ENCODE measurements at regions not wholly inside any gene's neighbourhood (a gene's known extent, or its start where the extent isn't known, plus 50 kb on each side); places are given as distances from the start of the nearest gene placed in this dataset.

DNA sequence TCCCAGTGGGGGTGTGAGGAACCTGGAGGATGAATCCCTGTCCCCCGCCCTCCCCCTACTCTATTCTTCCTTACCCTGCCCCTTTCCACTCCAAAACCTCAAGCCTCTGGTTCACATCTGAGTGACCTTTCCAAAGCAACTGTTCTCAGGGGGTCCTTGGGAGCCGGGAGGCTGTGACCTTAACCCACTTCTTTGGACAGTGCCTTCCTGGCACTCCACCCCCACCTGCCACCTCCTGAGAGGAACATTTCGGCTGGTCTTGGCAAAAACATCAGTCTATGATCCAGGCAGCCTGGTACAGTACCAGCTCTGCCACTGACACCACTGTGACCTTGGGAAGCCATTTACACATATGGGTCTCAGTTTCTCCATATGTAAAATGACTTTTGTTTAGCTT lies 121.7 kb downstream of the MRPL14 start:
- Histone ChIP-seq H3K27ac (ENCODE audit: low read depth in 2 of 2, low read length in 1 of 2) (no peak overlapping the region; a peak in 1 of 4 replicates), H3K4me3 (ENCODE audit: low read depth in 2 of 2, low read length in 1 of 2) (no peak overlapping the region), H3K4me1 (ENCODE audit: control insufficient read depth in 1 of 2, insufficient read depth in 2 of 2, low read depth in 1 of 2, low read length in 1 of 2) (peaks cover 18 to 48% of the 10 kb centered on the region in 2 experiments; a peak in 3 of 4 replicates), H3K9ac (no peak overlapping the region), H3K36me3 (replicated peaks in 1 of 2; ENCODE audit: control insufficient read depth in 1 of 2, insufficient read depth in 2 of 2, low read length in 1 of 2) (no peaks in the 10 kb centered on the region), H3K4me2 (no peak overlapping the region), H2AFZ (ENCODE audit: low read depth) (no peak overlapping the region), H3K79me2 (ENCODE audit: insufficient read depth) (no peaks in the 10 kb centered on the region), H3K9me2 (no peaks in the 10 kb centered on the region), H3F3A (replicated peaks; ENCODE audit: insufficient read depth) (peaks cover 5% of the 10 kb centered on the region), H4K20me1 (ENCODE audit: insufficient read depth) (no peaks in the 10 kb centered on the region), H3K9me3 (no peaks in the 10 kb centered on the region), H3K27me3 (ENCODE audit: insufficient read depth) (no peaks in the 10 kb centered on the region)
- 80% methylated on average over 3 of the region's 3 CpGs for WGBS (ENCODE audit: low lambda C conversion rate)
- ChIA-PET CTCF (interaction anchor here (0.7 to 4.4 kb wide), 23 partner anchors 9 to 236 kb away, joined by 3 to 27 read pairs (median 5); partner anchors contain the start of gene VEGFA), POLR2A (no interaction called here)
- TF ChIP-seq RXRA (IDR thresholded peaks at IDR 0.05; ENCODE audit: borderline replicate concordance, low read depth) (no peak), GABPA (IDR thresholded peaks at IDR 0.05; ENCODE audit: low read depth) (no peak), MEF2A (IDR thresholded peaks at IDR 0.05; ENCODE audit: borderline replicate concordance, low read depth) (no peak), EZH2phosphoT487 (IDR thresholded peaks at IDR 0.05; ENCODE audit: borderline replicate concordance, low read depth) (no peak), TAF1 (IDR thresholded peaks at IDR 0.05; ENCODE audit: borderline replicate concordance, low read depth, low read length) (no peak), YY1 (IDR thresholded peaks at IDR 0.05; ENCODE audit: low read depth) (no peak), RAD21 (IDR thresholded peaks at IDR 0.05; ENCODE audit: low read length) (no peak), FOXM1 (IDR thresholded peaks at IDR 0.05; ENCODE audit: low read depth) (no peak), SMC3 (IDR thresholded peaks at IDR 0.05; ENCODE audit: low read depth, low read length) (no peak), FOXJ3 (CRISPR knock-in tag; IDR thresholded peaks at IDR 0.05) (no peak), EP300 (IDR thresholded peaks at IDR 0.05; ENCODE audit: borderline replicate concordance in 1 of 2, low read depth in 1 of 2, low read length in 1 of 2) (no peak), POLR2AphosphoS5 (IDR thresholded peaks at IDR 0.05; ENCODE audit: low read depth, low read length) (no peak), JUND (IDR thresholded peaks at IDR 0.05) (no peak), FOSL2 (IDR thresholded peaks at IDR 0.05; ENCODE audit: borderline replicate concordance, low read depth) (no peak), CHD2 (IDR thresholded peaks at IDR 0.05; ENCODE audit: low read length, partially characterized antibody) (no peak)
- TF ChIP-seq, protein P1, sequence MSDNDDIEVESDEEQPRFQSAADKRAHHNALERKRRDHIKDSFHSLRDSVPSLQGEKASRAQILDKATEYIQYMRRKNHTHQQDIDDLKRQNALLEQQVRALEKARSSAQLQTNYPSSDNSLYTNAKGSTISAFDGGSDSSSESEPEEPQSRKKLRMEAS (IDR thresholded peaks at IDR 0.05; ENCODE audit: low read depth) = no peak
- TF ChIP-seq, protein P2, sequence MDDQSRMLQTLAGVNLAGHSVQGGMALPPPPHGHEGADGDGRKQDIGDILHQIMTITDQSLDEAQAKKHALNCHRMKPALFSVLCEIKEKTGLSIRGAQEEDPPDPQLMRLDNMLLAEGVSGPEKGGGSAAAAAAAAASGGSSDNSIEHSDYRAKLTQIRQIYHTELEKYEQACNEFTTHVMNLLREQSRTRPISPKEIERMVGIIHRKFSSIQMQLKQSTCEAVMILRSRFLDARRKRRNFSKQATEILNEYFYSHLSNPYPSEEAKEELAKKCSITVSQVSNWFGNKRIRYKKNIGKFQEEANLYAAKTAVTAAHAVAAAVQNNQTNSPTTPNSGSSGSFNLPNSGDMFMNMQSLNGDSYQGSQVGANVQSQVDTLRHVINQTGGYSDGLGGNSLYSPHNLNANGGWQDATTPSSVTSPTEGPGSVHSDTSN (IDR thresholded peaks at IDR 0.05) = no peak
- TF ChIP-seq, protein P3, sequence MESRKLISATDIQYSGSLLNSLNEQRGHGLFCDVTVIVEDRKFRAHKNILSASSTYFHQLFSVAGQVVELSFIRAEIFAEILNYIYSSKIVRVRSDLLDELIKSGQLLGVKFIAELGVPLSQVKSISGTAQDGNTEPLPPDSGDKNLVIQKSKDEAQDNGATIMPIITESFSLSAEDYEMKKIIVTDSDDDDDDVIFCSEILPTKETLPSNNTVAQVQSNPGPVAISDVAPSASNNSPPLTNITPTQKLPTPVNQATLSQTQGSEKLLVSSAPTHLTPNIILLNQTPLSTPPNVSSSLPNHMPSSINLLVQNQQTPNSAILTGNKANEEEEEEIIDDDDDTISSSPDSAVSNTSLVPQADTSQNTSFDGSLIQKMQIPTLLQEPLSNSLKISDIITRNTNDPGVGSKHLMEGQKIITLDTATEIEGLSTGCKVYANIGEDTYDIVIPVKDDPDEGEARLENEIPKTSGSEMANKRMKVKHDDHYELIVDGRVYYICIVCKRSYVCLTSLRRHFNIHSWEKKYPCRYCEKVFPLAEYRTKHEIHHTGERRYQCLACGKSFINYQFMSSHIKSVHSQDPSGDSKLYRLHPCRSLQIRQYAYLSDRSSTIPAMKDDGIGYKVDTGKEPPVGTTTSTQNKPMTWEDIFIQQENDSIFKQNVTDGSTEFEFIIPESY (IDR thresholded peaks at IDR 0.05; ENCODE audit: borderline replicate concordance, low read depth) = no peak
- no peak for DNase-seq

All from SK-N-SH (cell line).